KMS-11 (cell line): ENCODE measurements at regions not wholly inside any gene's neighbourhood (a gene's known extent, or its start where the extent isn't known, plus 50 kb on each side); places are given as distances from the start of the nearest gene placed in this dataset.

Experiments
- H2AFZ ChIP-seq: fragments of 200-600 bp; sonication (generic); 2 replicates; pipeline ENCODE4 v1.6.1; 2016; ENCODE audit warnings: antibody characterized with exemption, mixed run types, low read depth
- H3K27ac ChIP-seq: fragments of 200-600 bp; sonication (generic); 2 replicates; pipeline ENCODE4 v1.6.1; 2016; ENCODE audit warnings: mild to moderate bottlenecking, mixed run types
- H3K27me3 ChIP-seq: fragments of 200-600 bp; sonication (generic); 2 replicates; pipeline ENCODE4 v1.6.1; 2017; ENCODE audit warnings: mild to moderate bottlenecking, low read depth, mixed run types, moderate library complexity; ENCODE audit not compliant: insufficient read depth
- H3K36me3 ChIP-seq: fragments of 200-600 bp; sonication (generic); 2 replicates; pipeline ENCODE4 v1.6.1; 2017; ENCODE audit warnings: mild to moderate bottlenecking, mixed run types; ENCODE audit not compliant: insufficient read depth
- H3K4me1 ChIP-seq: fragments of 200-600 bp; sonication (generic); 2 replicates; pipeline ENCODE4 v1.6.1; 2016; ENCODE audit warnings: mild to moderate bottlenecking, low read depth, mixed run types; ENCODE audit not compliant: poor library complexity, severe bottlenecking
- H3K4me2 ChIP-seq: fragments of 200-600 bp; sonication (generic); 2 replicates; pipeline ENCODE4 v1.7.0; 2016; ENCODE audit warnings: mild to moderate bottlenecking, mixed run types
- H3K4me3 ChIP-seq: fragments of 200-600 bp; sonication (generic); IDR thresholded peaks from 2 replicates; pipeline ENCODE4 v1.6.1; 2017; ENCODE audit warnings: low read depth, low read length, mixed read lengths; ENCODE audit not compliant: insufficient read depth
- H3K79me2 ChIP-seq: fragments of 200-600 bp; sonication (generic); 2 replicates; pipeline ENCODE4 v1.6.1; 2016; ENCODE audit warnings: low read depth, mixed run types; ENCODE audit not compliant: insufficient read depth
- H3K9ac ChIP-seq: fragments of 200-600 bp; sonication (generic); 2 replicates; pipeline ENCODE4 v1.6.1; 2016; ENCODE audit warnings: mild to moderate bottlenecking, mixed run types
- H4K20me1 ChIP-seq: fragments of 200-600 bp; sonication (generic); 2 replicates; pipeline ENCODE4 v1.6.1; 2016; ENCODE audit warnings: mild to moderate bottlenecking, mixed run types; ENCODE audit not compliant: insufficient read depth
- CTCF ChIP-seq: fragments of 200-600 bp; sonication (generic); conservative IDR thresholded peaks from 2 replicates; pipeline ENCODE4 v1.6.1; 2017; ENCODE audit warnings: low read depth, mild to moderate bottlenecking, antibody characterized with exemption, low read length, moderate library complexity, mixed read lengths

- no peaks in the 10 kb centered on the region for H3K4me1 ChIP-seq
- H3K27ac ChIP-seq, result no peak overlapping the region
- no peaks in the 10 kb centered on the region for H4K20me1 ChIP-seq
- no peaks in the 10 kb centered on the region for H3K79me2 ChIP-seq
- H3K36me3 ChIP-seq, result no peaks in the 10 kb centered on the region
- H3K27me3 ChIP-seq, result no peaks in the 10 kb centered on the region
- H3K4me2 ChIP-seq, result no peak overlapping the region
- H2AFZ ChIP-seq, result no peak overlapping the region
- no peak overlapping the region for H3K9ac ChIP-seq
- no peak overlapping the region for H3K4me3 ChIP-seq
- TF ChIP-seq CTCF, result no peak
These were observed 236.4 kb downstream of the KLF13 start for GRCh38 chr15:31563001-31563400.

- H3K4me1 ChIP-seq, result no peaks in the 10 kb centered on the region
- H3K4me2 ChIP-seq, result no peak overlapping the region
- no peak overlapping the region for H3K4me3 ChIP-seq
- no peaks in the 10 kb centered on the region for H3K27me3 ChIP-seq
- H3K79me2 ChIP-seq, result no peaks in the 10 kb centered on the region
- no peaks in the 10 kb centered on the region for H4K20me1 ChIP-seq
- no peak overlapping the region for H3K27ac ChIP-seq
- no peak overlapping the region for H3K9ac ChIP-seq
- no peaks in the 10 kb centered on the region for H3K36me3 ChIP-seq
- H2AFZ ChIP-seq, result no peak overlapping the region
- TF ChIP-seq CTCF, result no peak
These were observed 236.8 kb downstream of the KLF13 start for GRCh38 chr15:31563421-31563820.

GRCh38 chr15:31567861-31568260 lies 241.2 kb downstream of the KLF13 start:
- no peak overlapping the region for H3K9ac ChIP-seq
- no peak overlapping the region for H3K4me2 ChIP-seq
- no peaks in the 10 kb centered on the region for H3K27me3 ChIP-seq
- H2AFZ ChIP-seq, result no peak overlapping the region
- no peak overlapping the region for H3K4me3 ChIP-seq
- no peaks in the 10 kb centered on the region for H3K4me1 ChIP-seq
- H4K20me1 ChIP-seq, result no peaks in the 10 kb centered on the region
- no peak overlapping the region for H3K27ac ChIP-seq
- no peaks in the 10 kb centered on the region for H3K36me3 ChIP-seq
- TF ChIP-seq CTCF, result no peak
- H3K79me2 ChIP-seq, result no peaks in the 10 kb centered on the region

- no peak overlapping the region for H3K9ac ChIP-seq
- no peaks in the 10 kb centered on the region for H3K27me3 ChIP-seq
- no peak for TF ChIP-seq CTCF
- no peaks in the 10 kb centered on the region for H4K20me1 ChIP-seq
- H3K79me2 ChIP-seq, result no peaks in the 10 kb centered on the region
- no peaks in the 10 kb centered on the region for H3K4me1 ChIP-seq
- no peak overlapping the region for H2AFZ ChIP-seq
- no peak overlapping the region for H3K4me2 ChIP-seq
- no peak overlapping the region for H3K4me3 ChIP-seq
- no peak overlapping the region for H3K27ac ChIP-seq
- no peaks in the 10 kb centered on the region for H3K36me3 ChIP-seq
These were observed 243.2 kb downstream of the KLF13 start for GRCh38 chr15:31569836-31570235.

GRCh38 chr15:31570591-31570990 lies 244.0 kb downstream of the KLF13 start:
- Histone ChIP-seq H3K27ac (no peak overlapping the region), H3K4me1 (no peaks in the 10 kb centered on the region), H3K4me3 (no peak overlapping the region), H3K4me2 (no peak overlapping the region), H4K20me1 (no peaks in the 10 kb centered on the region), H3K27me3 (no peaks in the 10 kb centered on the region), H3K79me2 (no peaks in the 10 kb centered on the region), H3K9ac (no peak overlapping the region), H2AFZ (no peak overlapping the region), H3K36me3 (no peaks in the 10 kb centered on the region)
- TF ChIP-seq CTCF, result no peak
